HG03103 (cell line): ENCODE measurements at regions not wholly inside any gene's neighbourhood (a gene's known extent, or its start where the extent isn't known, plus 50 kb on each side); places are given as distances from the start of the nearest gene placed in this dataset.
A peak's percentile ranks its signal among the peaks of the same experiment; 100 is the strongest.

ENCODE experiments used
- ATAC-seq: cut with Tn5 transposase; IDR thresholded peaks from one replicate; pipeline ENCODE4 v1.9.1; 2021; ENCODE audit warnings: low read depth; ENCODE audit not compliant: unreplicated experiment

- no peak for ATAC-seq
These were observed 142.7 kb upstream of the STEAP4 start for GRCh38 chr7:88449410-88449809.

- ATAC-seq = no peak
These were observed 135.7 kb upstream of the STEAP4 start for GRCh38 chr7:88442413-88442812.

- ATAC-seq = no peak
These were observed 130.4 kb upstream of the STEAP4 start for GRCh38 chr7:88437132-88437531.

GRCh38 chr7:88432301-88432700, 125.6 kb upstream of the STEAP4 start:
- no peak for ATAC-seq

- ATAC-seq = no peak
These were observed 125.2 kb upstream of the STEAP4 start for GRCh38 chr7:88431882-88432281.

- ATAC-seq = no peak
These were observed 122.7 kb upstream of the STEAP4 start for GRCh38 chr7:88429382-88429781.

GRCh38 chr7:88402529-88402928, 95.8 kb upstream of the STEAP4 start:
- no peak for ATAC-seq

GRCh38 chr7:88401009-88401623, 94.4 kb upstream of the STEAP4 start:
- peak; percentile 48 for ATAC-seq

- ATAC-seq = no peak
These were observed 93.1 kb upstream of the STEAP4 start for GRCh38 chr7:88399696-88400240.

GRCh38 chr7:88399036-88399435, 92.3 kb upstream of the STEAP4 start:
- ATAC-seq = no peak

- ATAC-seq = no peak
These were observed 91.8 kb upstream of the STEAP4 start for GRCh38 chr7:88398459-88398858.

GRCh38 chr7:88396948-88397322, 90.2 kb upstream of the STEAP4 start:
- ATAC-seq = peak; percentile 20

- ATAC-seq = peak; percentile 77
These were observed 89.7 kb upstream of the STEAP4 start for GRCh38 chr7:88396295-88396947.

- ATAC-seq = no peak
These were observed 89.0 kb upstream of the STEAP4 start for GRCh38 chr7:88395715-88396114.

GRCh38 chr7:88391247-88391646, 84.6 kb upstream of the STEAP4 start:
- ATAC-seq = no peak

- ATAC-seq = no peak
These were observed 80.7 kb upstream of the STEAP4 start for GRCh38 chr7:88387368-88387767.

- no peak for ATAC-seq
These were observed 80.0 kb upstream of the STEAP4 start for GRCh38 chr7:88386665-88387156.

- no peak for ATAC-seq
These were observed 70.7 kb upstream of the STEAP4 start for GRCh38 chr7:88377434-88377833.

GRCh38 chr7:88368686-88369085, 62.0 kb upstream of the STEAP4 start:
- no peak for ATAC-seq

- ATAC-seq = no peak
These were observed 60.2 kb upstream of the STEAP4 start for GRCh38 chr7:88366845-88367244.

- ATAC-seq = no peak
These were observed 57.2 kb upstream of the STEAP4 start for GRCh38 chr7:88363869-88364268.

GRCh38 chr7:88363249-88363648, 56.6 kb upstream of the STEAP4 start:
- ATAC-seq = no peak
